ENCODE measurements at regions not wholly inside any gene's neighbourhood (a gene's known extent, or its start where the extent isn't known, plus 50 kb on each side); places are given as distances from the start of the nearest gene placed in this dataset.

DNA sequence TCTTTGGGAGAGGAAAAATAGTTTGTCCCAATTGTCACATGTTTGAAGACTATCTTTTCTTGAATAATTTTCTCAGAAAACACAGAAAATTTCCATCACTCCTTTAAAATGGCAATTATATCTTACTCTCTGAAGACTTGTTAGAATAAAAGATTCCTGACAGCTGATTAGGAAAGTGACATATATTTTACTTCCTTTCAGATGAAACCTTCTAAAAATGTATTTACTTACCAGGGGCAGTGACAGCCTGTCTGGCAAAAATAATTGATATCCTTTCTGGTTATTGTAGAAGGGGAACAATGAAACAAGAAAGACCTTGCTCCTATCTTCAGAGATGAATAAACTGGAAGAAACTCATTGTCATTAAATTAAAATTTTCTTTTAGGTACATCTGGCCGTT lies 483.3 kb upstream of the GOLIM4 start:
- H3K27ac ChIP-seq (replicated peaks): no peak overlapping the region

DNA sequence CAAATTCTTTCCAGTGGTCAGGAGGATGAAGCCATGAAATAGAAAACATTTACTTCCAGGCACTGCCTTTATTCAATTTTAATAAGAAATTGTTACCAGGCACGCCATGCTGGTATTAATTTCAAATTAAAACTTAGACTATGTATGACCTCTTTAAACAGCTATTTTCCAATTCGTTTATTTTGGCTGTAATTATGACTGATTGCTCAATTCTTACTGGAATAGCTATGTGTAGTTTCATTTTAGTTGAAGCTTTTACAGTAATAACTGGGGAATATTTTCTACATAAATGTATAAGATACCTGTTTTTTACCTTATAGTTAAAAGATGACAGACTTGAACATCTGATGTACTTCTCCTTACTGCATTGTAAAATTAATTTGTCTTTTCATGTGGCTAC lies 480.0 kb upstream of the GOLIM4 start:
- Histone ChIP-seq H3K27me3 (ENCODE audit: insufficient read depth, poor library complexity, severe bottlenecking) (no peaks in the 10 kb centered on the region), H3K4me3 (replicated peaks; ENCODE audit: insufficient read depth, low read length) (no peak overlapping the region), H3K27ac (replicated peaks) (no peak overlapping the region)
- TF ChIP-seq REST (IDR thresholded peaks at IDR 0.05; ENCODE audit: insufficient replicate concordance, low read depth): no peak
- TF ChIP-seq SPI1 (IDR thresholded peaks at IDR 0.05; ENCODE audit: borderline replicate concordance, low read depth): no peak
- TF ChIP-seq, protein P1, sequence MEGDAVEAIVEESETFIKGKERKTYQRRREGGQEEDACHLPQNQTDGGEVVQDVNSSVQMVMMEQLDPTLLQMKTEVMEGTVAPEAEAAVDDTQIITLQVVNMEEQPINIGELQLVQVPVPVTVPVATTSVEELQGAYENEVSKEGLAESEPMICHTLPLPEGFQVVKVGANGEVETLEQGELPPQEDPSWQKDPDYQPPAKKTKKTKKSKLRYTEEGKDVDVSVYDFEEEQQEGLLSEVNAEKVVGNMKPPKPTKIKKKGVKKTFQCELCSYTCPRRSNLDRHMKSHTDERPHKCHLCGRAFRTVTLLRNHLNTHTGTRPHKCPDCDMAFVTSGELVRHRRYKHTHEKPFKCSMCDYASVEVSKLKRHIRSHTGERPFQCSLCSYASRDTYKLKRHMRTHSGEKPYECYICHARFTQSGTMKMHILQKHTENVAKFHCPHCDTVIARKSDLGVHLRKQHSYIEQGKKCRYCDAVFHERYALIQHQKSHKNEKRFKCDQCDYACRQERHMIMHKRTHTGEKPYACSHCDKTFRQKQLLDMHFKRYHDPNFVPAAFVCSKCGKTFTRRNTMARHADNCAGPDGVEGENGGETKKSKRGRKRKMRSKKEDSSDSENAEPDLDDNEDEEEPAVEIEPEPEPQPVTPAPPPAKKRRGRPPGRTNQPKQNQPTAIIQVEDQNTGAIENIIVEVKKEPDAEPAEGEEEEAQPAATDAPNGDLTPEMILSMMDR (IDR thresholded peaks at IDR 0.05; ENCODE audit: insufficient read depth, low read length): no peak
- TF ChIP-seq POLR2AphosphoS5 (IDR thresholded peaks at IDR 0.05; ENCODE audit: low read depth): no peak
- no peak for TF ChIP-seq GABPA (IDR thresholded peaks at IDR 0.05; ENCODE audit: low read depth)
- no peak for DNase-seq (ENCODE audit: low read depth in 1 of 2, low spot score in 1 of 2)

More for the DNA sequence above, 483.3 kb upstream of the GOLIM4 start:
- no peaks in the 10 kb centered on the region for H3K27me3 ChIP-seq (ENCODE audit: insufficient read depth, poor library complexity, severe bottlenecking)
- H3K4me3 ChIP-seq (replicated peaks; ENCODE audit: insufficient read depth, low read length): no peak overlapping the region
- TF ChIP-seq REST (IDR thresholded peaks at IDR 0.05; ENCODE audit: insufficient replicate concordance, low read depth) (no peak), GABPA (IDR thresholded peaks at IDR 0.05; ENCODE audit: low read depth) (no peak), SPI1 (IDR thresholded peaks at IDR 0.05; ENCODE audit: borderline replicate concordance, low read depth) (no peak), POLR2AphosphoS5 (IDR thresholded peaks at IDR 0.05; ENCODE audit: low read depth) (no peak)
- TF ChIP-seq, protein P1 (IDR thresholded peaks at IDR 0.05; ENCODE audit: insufficient read depth, low read length): no peak
- DNase-seq (ENCODE audit: low read depth in 1 of 2, low spot score in 1 of 2): no peak

- no peak for TF ChIP-seq GABPA (IDR thresholded peaks at IDR 0.05; ENCODE audit: low read depth)
- TF ChIP-seq REST (IDR thresholded peaks at IDR 0.05; ENCODE audit: insufficient replicate concordance, low read depth): no peak
- TF ChIP-seq, protein P1 (IDR thresholded peaks at IDR 0.05; ENCODE audit: insufficient read depth, low read length): no peak
- no peak for TF ChIP-seq SPI1 (IDR thresholded peaks at IDR 0.05; ENCODE audit: borderline replicate concordance, low read depth)
- no peak for TF ChIP-seq POLR2AphosphoS5 (IDR thresholded peaks at IDR 0.05; ENCODE audit: low read depth)
- H3K27me3 ChIP-seq (ENCODE audit: insufficient read depth, poor library complexity, severe bottlenecking): no peaks in the 10 kb centered on the region
- H3K4me3 ChIP-seq (replicated peaks; ENCODE audit: insufficient read depth, low read length): no peak overlapping the region
- no peak overlapping the region for H3K27ac ChIP-seq (replicated peaks)
- no peak for DNase-seq (ENCODE audit: low read depth in 1 of 2, low spot score in 1 of 2)
Observed at GRCh38 chr3:168574455-168575158, 478.9 kb upstream of the GOLIM4 start.

Data from HL-60 (cell line).